Choroid plexus epithelial cell (primary cell): ENCODE measurements at regions not wholly inside any gene's neighbourhood (a gene's known extent, or its start where the extent isn't known, plus 50 kb on each side); places are given as distances from the start of the nearest gene placed in this dataset.

Experiments used
- DNase-seq: peaks from one replicate; pipeline ENCODE4 v3.0.0-alpha.2; 2010; ENCODE audit warnings: low read depth
- H3K4me3 ChIP-seq: 2 replicates; pipeline ENCODE4 v1.5.1; 2011; ENCODE audit warnings: low read depth, mild to moderate bottlenecking, control low read depth, low read length, moderate library complexity
- TF ChIP-seq, protein P1 (sequence below): conservative IDR thresholded peaks from 2 replicates; pipeline ENCODE4 v1.5.1; 2011; ENCODE audit warnings: low read depth, mild to moderate bottlenecking, control low read depth, inconsistent platforms, low read length, moderate library complexity

DNA sequence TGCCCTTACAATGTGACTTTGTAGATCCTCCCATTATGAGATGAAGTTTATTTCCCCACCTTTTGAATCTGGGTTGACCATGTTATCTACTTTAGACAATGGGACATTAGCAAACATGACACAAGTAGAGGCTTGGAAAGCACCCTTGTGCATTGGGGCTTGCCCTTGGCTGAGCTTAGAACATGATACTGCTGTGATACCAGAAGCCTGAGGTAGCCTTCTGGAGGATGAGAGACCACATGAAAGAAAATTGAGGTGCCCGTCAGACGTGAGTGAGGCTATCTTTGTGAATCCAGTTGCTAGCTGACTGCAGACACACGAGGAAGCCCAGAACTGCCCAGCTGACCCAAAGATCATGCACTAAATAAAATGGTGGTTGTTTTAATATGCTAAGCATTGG, 341.2 kb downstream of the CYP26B1 start:
- no peak overlapping the region for H3K4me3 ChIP-seq
- TF ChIP-seq, protein P1, sequence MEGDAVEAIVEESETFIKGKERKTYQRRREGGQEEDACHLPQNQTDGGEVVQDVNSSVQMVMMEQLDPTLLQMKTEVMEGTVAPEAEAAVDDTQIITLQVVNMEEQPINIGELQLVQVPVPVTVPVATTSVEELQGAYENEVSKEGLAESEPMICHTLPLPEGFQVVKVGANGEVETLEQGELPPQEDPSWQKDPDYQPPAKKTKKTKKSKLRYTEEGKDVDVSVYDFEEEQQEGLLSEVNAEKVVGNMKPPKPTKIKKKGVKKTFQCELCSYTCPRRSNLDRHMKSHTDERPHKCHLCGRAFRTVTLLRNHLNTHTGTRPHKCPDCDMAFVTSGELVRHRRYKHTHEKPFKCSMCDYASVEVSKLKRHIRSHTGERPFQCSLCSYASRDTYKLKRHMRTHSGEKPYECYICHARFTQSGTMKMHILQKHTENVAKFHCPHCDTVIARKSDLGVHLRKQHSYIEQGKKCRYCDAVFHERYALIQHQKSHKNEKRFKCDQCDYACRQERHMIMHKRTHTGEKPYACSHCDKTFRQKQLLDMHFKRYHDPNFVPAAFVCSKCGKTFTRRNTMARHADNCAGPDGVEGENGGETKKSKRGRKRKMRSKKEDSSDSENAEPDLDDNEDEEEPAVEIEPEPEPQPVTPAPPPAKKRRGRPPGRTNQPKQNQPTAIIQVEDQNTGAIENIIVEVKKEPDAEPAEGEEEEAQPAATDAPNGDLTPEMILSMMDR: no peak
- no peak for DNase-seq

DNA sequence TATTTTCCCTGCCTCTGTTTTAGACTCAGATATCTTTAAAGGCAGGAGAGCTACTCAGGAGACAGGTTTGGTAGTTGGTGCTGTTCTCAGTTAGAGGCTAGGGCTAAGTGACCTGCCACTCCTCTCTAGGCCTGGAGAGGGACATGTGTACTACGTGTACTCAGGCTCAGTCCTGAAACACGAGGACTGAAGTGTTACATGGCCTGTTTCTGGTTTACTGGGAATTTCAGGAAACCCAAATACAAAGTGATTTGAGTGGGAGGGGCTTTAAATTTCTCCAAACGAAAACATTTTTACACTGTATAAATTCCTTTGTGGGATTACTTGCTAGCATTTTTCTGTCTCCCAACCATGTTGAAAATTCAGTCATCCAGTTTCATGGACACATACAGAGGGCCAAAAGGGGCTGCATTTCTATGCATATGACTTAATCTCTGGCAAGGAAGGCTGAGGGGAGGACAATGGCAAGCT, 343.3 kb downstream of the CYP26B1 start:
- no peak for DNase-seq
- H3K4me3 ChIP-seq: no peak overlapping the region
- TF ChIP-seq, protein P1: peak; percentile 24

DNA sequence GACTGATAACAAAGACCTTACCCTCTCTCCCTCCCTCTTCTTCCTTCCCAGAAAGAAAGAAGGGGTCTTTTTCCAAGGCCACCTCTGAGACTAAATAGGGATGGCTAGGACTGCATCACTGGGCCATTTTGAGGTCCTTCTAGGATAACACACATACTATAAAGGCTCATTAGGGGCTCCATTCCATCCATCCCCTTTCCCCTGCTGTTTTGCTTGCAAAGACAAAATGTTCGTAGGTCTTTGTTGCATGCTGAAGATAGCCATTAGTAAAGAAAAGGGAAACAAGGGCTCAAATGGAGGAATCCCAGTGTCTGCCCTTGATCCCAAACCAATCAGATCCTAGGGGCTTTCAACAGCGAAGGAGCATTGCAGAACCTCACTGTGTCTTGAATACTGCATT, 344.3 kb downstream of the CYP26B1 start:
- DNase-seq: no peak
- no peak overlapping the region for H3K4me3 ChIP-seq
- TF ChIP-seq, protein P1: no peak

DNA sequence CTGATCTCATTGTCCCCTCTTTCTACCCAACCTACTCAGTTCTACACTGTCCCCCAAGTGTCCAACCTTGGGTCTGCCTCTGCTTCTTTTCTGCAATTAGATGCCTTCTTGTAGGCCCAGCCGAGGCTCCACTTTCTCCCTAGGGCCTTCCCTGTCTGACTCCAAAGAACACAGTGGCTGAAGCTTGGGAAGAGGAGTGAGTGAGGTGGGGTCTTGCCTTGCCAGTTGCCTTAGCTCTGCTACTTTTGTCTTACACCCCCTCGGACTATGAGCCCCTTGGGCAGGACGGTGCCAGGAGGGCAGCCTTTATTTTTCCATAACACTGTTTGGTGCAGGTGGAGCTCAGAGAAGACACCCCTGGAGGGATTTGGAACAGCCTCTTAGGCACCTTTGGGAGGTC, 345.1 kb downstream of the CYP26B1 start:
- TF ChIP-seq, protein P1: no peak
- H3K4me3 ChIP-seq: no peak overlapping the region
- no peak for DNase-seq

DNA sequence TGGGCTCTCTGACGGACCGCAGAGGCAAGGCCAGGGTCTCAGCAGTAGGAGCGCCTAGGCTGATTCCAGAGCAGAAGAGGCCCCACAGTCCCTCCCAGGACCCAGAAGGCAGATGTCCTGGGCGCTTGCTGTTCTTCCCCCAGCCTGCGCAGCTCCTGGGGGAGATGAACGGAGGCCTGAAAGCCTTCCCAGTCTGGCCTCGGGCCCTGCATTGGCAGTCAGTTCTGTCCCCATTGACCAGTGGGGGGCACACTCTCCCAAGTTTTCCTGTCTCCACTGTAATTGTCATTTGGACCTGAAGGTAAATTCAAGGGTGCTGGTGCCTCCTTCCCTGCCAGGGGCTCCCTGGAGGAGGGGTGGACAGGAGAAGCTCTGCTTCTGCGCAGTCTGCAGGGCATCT, 345.7 kb downstream of the CYP26B1 start:
- TF ChIP-seq, protein P1: peak; percentile 81
- H3K4me3 ChIP-seq: no peak overlapping the region
- peak; percentile 77 for DNase-seq

DNA sequence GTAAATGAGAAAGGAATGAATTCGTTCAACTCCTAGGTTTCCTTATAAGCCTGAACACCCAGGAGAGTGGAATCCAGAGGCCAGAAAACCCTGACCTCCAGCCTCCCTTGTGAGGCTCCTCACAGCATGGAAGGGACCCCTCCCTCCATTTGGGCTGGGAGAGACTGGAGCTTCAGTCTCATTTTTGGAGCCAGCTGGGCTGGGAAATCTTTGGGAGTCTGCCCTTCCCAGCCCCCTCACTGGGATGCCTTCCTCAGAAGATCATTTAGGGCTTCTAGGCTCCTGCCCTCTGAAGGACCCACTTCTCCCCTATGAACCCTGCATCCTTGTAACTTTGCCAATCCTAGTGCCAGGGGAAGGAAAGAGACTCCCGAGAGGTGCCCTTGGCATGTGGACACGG, 346.1 kb downstream of the CYP26B1 start:
- DNase-seq: no peak
- H3K4me3 ChIP-seq: no peak overlapping the region
- TF ChIP-seq, protein P1: no peak

DNA sequence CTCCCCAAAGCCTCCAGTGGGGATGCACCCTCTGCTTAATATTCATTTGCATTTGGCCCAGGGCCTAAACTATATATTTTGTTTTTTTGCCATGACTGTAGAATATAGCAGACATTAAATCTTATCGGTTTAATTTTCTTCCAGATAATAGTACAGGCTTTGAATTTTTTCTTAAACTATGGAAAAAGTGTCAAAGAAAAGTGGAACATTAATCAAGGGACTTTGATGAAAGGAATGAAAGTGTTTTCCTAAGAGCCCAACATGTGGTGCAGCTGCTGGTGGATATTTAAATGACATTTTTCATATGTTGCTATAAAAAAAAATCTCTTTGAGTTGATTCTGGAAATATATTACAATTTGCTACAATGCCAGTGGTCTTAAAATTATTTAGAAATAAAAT, 346.8 kb downstream of the CYP26B1 start:
- no peak for DNase-seq
- H3K4me3 ChIP-seq: no peak overlapping the region
- TF ChIP-seq, protein P1: no peak
